GM18505 (cell line): ENCODE measurements at regions not wholly inside any gene's neighbourhood (a gene's known extent, or its start where the extent isn't known, plus 50 kb on each side); places are given as distances from the start of the nearest gene placed in this dataset.

ENCODE experiments used
- ATAC-seq: cut with Tn5 transposase; IDR thresholded peaks from one replicate; pipeline ENCODE4 v1.9.1; 2021; ENCODE audit not compliant: unreplicated experiment
- POLR2A ChIP-seq: IDR thresholded peaks from 4 replicates; pipeline ENCODE4 v1.6.1; 2011; ENCODE audit warnings: borderline replicate concordance; ENCODE audit not compliant: insufficient read depth, insufficient read length; ENCODE audit errors: extremely low read depth

GRCh38 chr2:11904029-11904428 is 157.6 kb downstream of the LPIN1 start:
- peak; percentile 65 for ATAC-seq
- TF ChIP-seq POLR2A = no peak

GRCh38 chr2:11904941-11905340 is 158.5 kb downstream of the LPIN1 start:
- no peak for TF ChIP-seq POLR2A
- ATAC-seq = no peak

GRCh38 chr2:11907190-11907589 is 160.8 kb downstream of the LPIN1 start:
- TF ChIP-seq POLR2A = no peak
- no peak for ATAC-seq

- no peak for TF ChIP-seq POLR2A
- ATAC-seq = no peak
Measured at GRCh38 chr2:11910971-11911370, 164.5 kb downstream of the LPIN1 start.

GRCh38 chr2:11912980-11913379 is 166.5 kb downstream of the LPIN1 start:
- ATAC-seq = no peak
- no peak for TF ChIP-seq POLR2A

- no peak for TF ChIP-seq POLR2A
- no peak for ATAC-seq
Measured at GRCh38 chr2:11914455-11914854, 168.0 kb downstream of the LPIN1 start.

- no peak for TF ChIP-seq POLR2A
- no peak for ATAC-seq
Measured at GRCh38 chr2:11915650-11916049, 169.2 kb downstream of the LPIN1 start.

- TF ChIP-seq POLR2A = no peak
- no peak for ATAC-seq
Measured at GRCh38 chr2:11919953-11920352, 173.5 kb downstream of the LPIN1 start.

GRCh38 chr2:11920993-11921583 is 174.7 kb downstream of the LPIN1 start:
- no peak for ATAC-seq
- no peak for TF ChIP-seq POLR2A

GRCh38 chr2:11922294-11922693 is 175.9 kb downstream of the LPIN1 start:
- ATAC-seq = no peak
- no peak for TF ChIP-seq POLR2A

GRCh38 chr2:11923935-11924334 is 177.5 kb downstream of the LPIN1 start:
- ATAC-seq = no peak
- TF ChIP-seq POLR2A = no peak

GRCh38 chr2:11925295-11926066 is 179.0 kb downstream of the LPIN1 start:
- no peak for ATAC-seq
- TF ChIP-seq POLR2A = no peak

GRCh38 chr2:11930211-11930761 is 183.9 kb downstream of the LPIN1 start:
- ATAC-seq = no peak
- TF ChIP-seq POLR2A = no peak

- no peak for ATAC-seq
- TF ChIP-seq POLR2A = no peak
Measured at GRCh38 chr2:11932048-11932512, 185.6 kb downstream of the LPIN1 start.
